ACC112 (cell line): ENCODE measurements at regions not wholly inside any gene's neighbourhood (a gene's known extent, or its start where the extent isn't known, plus 50 kb on each side); places are given as distances from the start of the nearest gene placed in this dataset.

Experiments
- H2AFZ ChIP-seq: fragments of 200-600 bp; sonication (generic); one replicate; pipeline ENCODE4 v1.6.0; 2017; ENCODE audit warnings: antibody characterized with exemption, low read length; ENCODE audit not compliant: unreplicated experiment
- H3K27ac ChIP-seq: fragments of 200-600 bp; sonication (generic); 2 replicates; pipeline ENCODE4 v1.5.1; 2014; ENCODE audit warnings: low read depth, mild to moderate bottlenecking, antibody characterized with exemption, low read length, moderate library complexity
- H3K27me3 ChIP-seq: fragments of 200-600 bp; sonication (generic); 2 replicates; pipeline ENCODE4 v1.6.1; 2014; ENCODE audit warnings: mild to moderate bottlenecking, antibody characterized with exemption, low read length, moderate library complexity, mixed read lengths; ENCODE audit not compliant: insufficient read depth
- H3K36me3 ChIP-seq: fragments of 200-600 bp; sonication (generic); 2 replicates; pipeline ENCODE4 v1.6.1; 2016; ENCODE audit warnings: mild to moderate bottlenecking, antibody characterized with exemption, low read length, moderate library complexity, mixed read lengths; ENCODE audit not compliant: insufficient read depth
- H3K4me1 ChIP-seq: fragments of 200-600 bp; sonication (generic); one replicate; pipeline ENCODE4 v1.6.1; 2016; ENCODE audit warnings: low read length, mixed read lengths; ENCODE audit not compliant: insufficient read depth, unreplicated experiment, control insufficient read depth
- H3K4me3 ChIP-seq: fragments of 200-600 bp; sonication (generic); 2 replicates; pipeline ENCODE4 v1.5.1; 2014; ENCODE audit warnings: mild to moderate bottlenecking, low read depth, low read length
- H3K79me2 ChIP-seq: fragments of 200-600 bp; sonication (generic); one replicate; pipeline ENCODE4 v1.6.0; 2016; ENCODE audit warnings: low read length; ENCODE audit not compliant: control insufficient read depth, unreplicated experiment, insufficient read depth

- H3K27me3 ChIP-seq: no peaks in the 10 kb centered on the region
- no peak overlapping the region for H3K4me3 ChIP-seq
- no peaks in the 10 kb centered on the region for H3K79me2 ChIP-seq
- H3K36me3 ChIP-seq: no peaks in the 10 kb centered on the region
- H2AFZ ChIP-seq: no peak overlapping the region
- H3K27ac ChIP-seq: no peak overlapping the region
- H3K4me1 ChIP-seq: no peaks in the 10 kb centered on the region
These were observed 60.8 kb upstream of the DIPK2B start for GRCh38 chrX:45261471-45261870.

- Histone ChIP-seq H3K4me1 (no peaks in the 10 kb centered on the region), H3K79me2 (no peaks in the 10 kb centered on the region), H3K36me3 (no peaks in the 10 kb centered on the region), H2AFZ (no peak overlapping the region), H3K27ac (no peak overlapping the region), H3K27me3 (no peaks in the 10 kb centered on the region), H3K4me3 (no peak overlapping the region)
These were observed 60.3 kb upstream of the DIPK2B start for GRCh38 chrX:45261005-45261404.

GRCh38 chrX:45258731-45259402, 58.2 kb upstream of the DIPK2B start:
- no peak overlapping the region for H3K27ac ChIP-seq
- H3K79me2 ChIP-seq: no peaks in the 10 kb centered on the region
- no peak overlapping the region for H2AFZ ChIP-seq
- no peaks in the 10 kb centered on the region for H3K4me1 ChIP-seq
- H3K36me3 ChIP-seq: no peaks in the 10 kb centered on the region
- no peaks in the 10 kb centered on the region for H3K27me3 ChIP-seq
- H3K4me3 ChIP-seq: no peak overlapping the region
